ENCODE measurements at regions not wholly inside any gene's neighbourhood (a gene's known extent, or its start where the extent isn't known, plus 50 kb on each side); places are given as distances from the start of the nearest gene placed in this dataset.

DNA sequence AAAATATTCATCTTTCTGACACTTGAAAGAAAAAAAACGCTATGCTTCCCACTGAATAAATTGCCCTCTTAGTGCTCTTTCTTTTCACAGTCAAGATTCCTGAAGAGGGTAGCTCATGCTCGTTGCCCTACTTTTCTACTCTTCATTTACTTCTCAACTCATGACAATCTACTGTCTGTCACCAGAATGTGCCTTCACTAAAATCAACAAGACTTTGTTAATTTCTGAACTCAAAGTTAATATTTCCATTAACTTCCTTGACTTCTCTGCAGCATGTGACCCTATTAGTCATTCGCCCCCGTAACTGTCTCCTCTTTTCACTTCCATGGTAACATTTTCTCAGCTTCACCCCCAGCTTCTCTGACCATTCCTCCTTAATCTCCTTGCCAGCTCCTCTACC lies 98.9 kb upstream of the MAPRE2 start:
- ATAC-seq (ENCODE audit: low read depth): no peak
- Histone ChIP-seq H3K27ac (ENCODE audit: poor library complexity, severe bottlenecking) (no peak overlapping the region), H3K27me3 (ENCODE audit: insufficient read depth, poor library complexity, severe bottlenecking) (peaks cover 3% of the 10 kb centered on the region), H3K4me3 (ENCODE audit: severe bottlenecking) (no peak overlapping the region), H3K9me3 (ENCODE audit: severe bottlenecking) (no peaks in the 10 kb centered on the region), H3K4me1 (ENCODE audit: insufficient read depth, poor library complexity, severe bottlenecking) (no peaks in the 10 kb centered on the region), H3K36me3 (ENCODE audit: low read depth) (no peaks in the 10 kb centered on the region)
- DNase-seq (ENCODE audit: low spot score): no peak
- TF ChIP-seq, protein P1, sequence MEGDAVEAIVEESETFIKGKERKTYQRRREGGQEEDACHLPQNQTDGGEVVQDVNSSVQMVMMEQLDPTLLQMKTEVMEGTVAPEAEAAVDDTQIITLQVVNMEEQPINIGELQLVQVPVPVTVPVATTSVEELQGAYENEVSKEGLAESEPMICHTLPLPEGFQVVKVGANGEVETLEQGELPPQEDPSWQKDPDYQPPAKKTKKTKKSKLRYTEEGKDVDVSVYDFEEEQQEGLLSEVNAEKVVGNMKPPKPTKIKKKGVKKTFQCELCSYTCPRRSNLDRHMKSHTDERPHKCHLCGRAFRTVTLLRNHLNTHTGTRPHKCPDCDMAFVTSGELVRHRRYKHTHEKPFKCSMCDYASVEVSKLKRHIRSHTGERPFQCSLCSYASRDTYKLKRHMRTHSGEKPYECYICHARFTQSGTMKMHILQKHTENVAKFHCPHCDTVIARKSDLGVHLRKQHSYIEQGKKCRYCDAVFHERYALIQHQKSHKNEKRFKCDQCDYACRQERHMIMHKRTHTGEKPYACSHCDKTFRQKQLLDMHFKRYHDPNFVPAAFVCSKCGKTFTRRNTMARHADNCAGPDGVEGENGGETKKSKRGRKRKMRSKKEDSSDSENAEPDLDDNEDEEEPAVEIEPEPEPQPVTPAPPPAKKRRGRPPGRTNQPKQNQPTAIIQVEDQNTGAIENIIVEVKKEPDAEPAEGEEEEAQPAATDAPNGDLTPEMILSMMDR (IDR thresholded peaks at IDR 0.05; ENCODE audit: poor library complexity, severe bottlenecking): no peak

DNA sequence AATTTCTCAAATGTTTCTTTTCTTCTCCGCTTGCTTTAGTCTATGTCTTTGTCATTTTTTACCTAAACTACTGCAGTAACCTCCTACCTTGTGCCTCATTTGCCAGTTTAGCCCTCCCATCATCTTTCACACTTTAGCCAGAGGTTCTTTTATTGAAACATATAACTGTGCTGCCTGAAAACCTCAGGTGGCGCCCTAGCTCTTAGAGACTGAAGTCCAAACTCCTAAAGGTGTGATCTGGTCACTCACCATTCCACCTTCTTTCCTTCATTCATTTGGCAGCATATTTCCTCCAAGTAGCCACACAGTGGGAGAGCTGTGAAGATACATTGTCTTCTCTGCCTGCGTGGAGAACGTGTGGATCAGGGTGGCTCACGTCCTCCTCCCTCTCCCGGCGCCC lies 98.2 kb upstream of the MAPRE2 start:
- H3K4me3 ChIP-seq (ENCODE audit: severe bottlenecking): no peak overlapping the region
- DNase-seq (ENCODE audit: low spot score): no peak
- TF ChIP-seq, protein P1 (IDR thresholded peaks at IDR 0.05; ENCODE audit: poor library complexity, severe bottlenecking): no peak

DNA sequence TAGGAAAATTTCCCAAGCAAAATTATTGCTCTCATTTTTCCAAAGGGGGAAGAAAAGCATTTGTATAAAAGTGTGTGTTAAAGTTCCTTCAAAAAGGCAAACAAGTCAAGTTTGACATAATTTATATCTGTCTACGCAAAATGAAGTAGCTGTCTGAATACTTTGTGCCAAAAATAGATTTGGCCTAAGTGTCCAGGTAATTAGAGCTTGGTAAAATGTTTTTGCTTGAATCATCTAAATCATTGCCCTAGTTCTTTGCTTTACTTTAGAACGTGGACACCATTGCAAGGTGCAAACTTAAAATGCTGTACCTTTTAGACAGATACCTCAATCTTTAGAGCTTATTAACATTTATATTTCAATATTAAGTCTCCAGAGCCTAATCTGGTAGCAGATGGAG lies 97.6 kb upstream of the MAPRE2 start:
- no peak overlapping the region for H3K4me3 ChIP-seq (ENCODE audit: severe bottlenecking)
- H3K27me3 ChIP-seq (ENCODE audit: insufficient read depth, poor library complexity, severe bottlenecking): peaks cover 3% of the 10 kb centered on the region
- no peaks in the 10 kb centered on the region for H3K9me3 ChIP-seq (ENCODE audit: severe bottlenecking)
- DNase-seq (ENCODE audit: low spot score) (no peak), ATAC-seq (ENCODE audit: low read depth) (no peak)
- H3K4me1 ChIP-seq (ENCODE audit: insufficient read depth, poor library complexity, severe bottlenecking): no peaks in the 10 kb centered on the region
- TF ChIP-seq, protein P1 (IDR thresholded peaks at IDR 0.05; ENCODE audit: poor library complexity, severe bottlenecking): no peak
- H3K36me3 ChIP-seq (ENCODE audit: low read depth): no peaks in the 10 kb centered on the region
- H3K27ac ChIP-seq (ENCODE audit: poor library complexity, severe bottlenecking): no peak overlapping the region

More for the DNA sequence above, 98.2 kb upstream of the MAPRE2 start:
- H3K36me3 ChIP-seq (ENCODE audit: low read depth): no peaks in the 10 kb centered on the region
- peaks cover 3% of the 10 kb centered on the region for H3K27me3 ChIP-seq (ENCODE audit: insufficient read depth, poor library complexity, severe bottlenecking)
- no peaks in the 10 kb centered on the region for H3K4me1 ChIP-seq (ENCODE audit: insufficient read depth, poor library complexity, severe bottlenecking)
- H3K27ac ChIP-seq (ENCODE audit: poor library complexity, severe bottlenecking): no peak overlapping the region
- no peaks in the 10 kb centered on the region for H3K9me3 ChIP-seq (ENCODE audit: severe bottlenecking)
- no peak for ATAC-seq (ENCODE audit: low read depth)

DNA sequence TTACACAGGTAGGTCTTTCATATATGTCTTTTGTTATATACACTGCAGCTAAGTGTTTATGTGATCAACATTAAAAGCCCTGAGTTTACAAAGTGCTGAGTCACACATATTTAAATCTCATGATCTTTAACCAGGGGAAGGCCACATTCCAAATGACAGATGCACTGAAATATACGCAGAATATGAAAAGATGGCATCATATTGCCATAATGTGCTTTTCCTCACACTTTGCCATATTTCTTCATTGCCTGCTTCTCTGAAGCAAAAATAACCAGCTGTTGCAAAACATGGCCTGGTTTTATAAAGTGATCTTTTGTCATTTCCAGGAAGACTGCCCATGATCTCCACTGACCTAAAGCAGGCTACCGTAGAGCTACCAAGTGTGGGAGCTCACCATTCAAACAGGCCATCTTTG lies 93.5 kb upstream of the MAPRE2 start:
- no peak overlapping the region for H3K27ac ChIP-seq (ENCODE audit: poor library complexity, severe bottlenecking)
- DNase-seq (ENCODE audit: low spot score): no peak
- ATAC-seq (ENCODE audit: low read depth): no peak

More for the DNA sequence above, 93.5 kb upstream of the MAPRE2 start:
- no peaks in the 10 kb centered on the region for H3K9me3 ChIP-seq (ENCODE audit: severe bottlenecking)
- H3K4me3 ChIP-seq (ENCODE audit: severe bottlenecking): no peak overlapping the region
- H3K36me3 ChIP-seq (ENCODE audit: low read depth): no peaks in the 10 kb centered on the region
- H3K27me3 ChIP-seq (ENCODE audit: insufficient read depth, poor library complexity, severe bottlenecking): no peaks in the 10 kb centered on the region
- no peaks in the 10 kb centered on the region for H3K4me1 ChIP-seq (ENCODE audit: insufficient read depth, poor library complexity, severe bottlenecking)
- TF ChIP-seq, protein P1 (IDR thresholded peaks at IDR 0.05; ENCODE audit: poor library complexity, severe bottlenecking): no peak

Data from RWPE2 (cell line).